H9 (cell line): ENCODE measurements at regions not wholly inside any gene's neighbourhood (a gene's known extent, or its start where the extent isn't known, plus 50 kb on each side); places are given as distances from the start of the nearest gene placed in this dataset.

Experiments
- DNase-seq: peaks from one replicate; pipeline ENCODE4 v3.0.0-alpha.2; 2017
- H2AFZ ChIP-seq: one replicate; pipeline ENCODE4 v1.6.1; 2013; ENCODE audit warnings: mild to moderate bottlenecking, low read length, control low read depth, moderate library complexity
- H2AK5ac ChIP-seq: 2 replicates; pipeline ENCODE4 v1.6.1; 2013; ENCODE audit warnings: low read length, control low read depth, mixed read lengths; ENCODE audit not compliant: insufficient read length
- H2BK120ac ChIP-seq: one replicate; pipeline ENCODE4 v1.6.1; 2013; ENCODE audit warnings: low read depth, mild to moderate bottlenecking, low read length, control low read depth, inconsistent platforms; ENCODE audit not compliant: poor library complexity, severe bottlenecking
- H2BK12ac ChIP-seq: 2 replicates; pipeline ENCODE4 v1.6.1; 2013; ENCODE audit warnings: low read length, control low read depth, mixed read lengths, low read depth; ENCODE audit not compliant: insufficient read length
- H2BK15ac ChIP-seq: 2 replicates; pipeline ENCODE4 v1.6.1; 2013; ENCODE audit warnings: low read depth, low read length, control low read depth
- H2BK20ac ChIP-seq: one replicate; pipeline ENCODE4 v1.6.1; 2013; ENCODE audit warnings: low read depth, mild to moderate bottlenecking, low read length, control low read depth, inconsistent platforms; ENCODE audit not compliant: poor library complexity, severe bottlenecking
- H2BK5ac ChIP-seq: 2 replicates; pipeline ENCODE4 v1.6.1; 2013; ENCODE audit warnings: low read length, control low read depth, mixed read lengths; ENCODE audit not compliant: insufficient read length
- H3K14ac ChIP-seq: 2 replicates; pipeline ENCODE4 v1.6.1; 2013; ENCODE audit warnings: low read length, control low read depth; ENCODE audit not compliant: insufficient read depth
- H3K18ac ChIP-seq: 2 replicates; pipeline ENCODE4 v1.6.1; 2013; ENCODE audit warnings: low read depth, mild to moderate bottlenecking, mixed read lengths, low read length, control low read depth; ENCODE audit not compliant: insufficient read length
- H3K23ac ChIP-seq: 2 replicates; pipeline ENCODE4 v1.6.1; 2013; ENCODE audit warnings: low read length, control low read depth, mixed read lengths, low read depth; ENCODE audit not compliant: insufficient read length
- H3K23me2 ChIP-seq: 2 replicates; pipeline ENCODE4 v1.6.1; 2013; ENCODE audit warnings: low read depth, mild to moderate bottlenecking, mixed read lengths, low read length, control low read depth; ENCODE audit not compliant: insufficient read length, poor library complexity, severe bottlenecking
- H3K27ac ChIP-seq: 2 replicates; pipeline ENCODE4 v1.5.1; 2013; ENCODE audit warnings: low read length, control low read depth, mixed read lengths, low read depth; ENCODE audit not compliant: insufficient read length
- H3K27me3 ChIP-seq: 2 replicates; pipeline ENCODE4 v1.6.1; 2013; ENCODE audit warnings: low read length, control low read depth, inconsistent platforms; ENCODE audit not compliant: insufficient read depth
- H3K4ac ChIP-seq: 2 replicates; pipeline ENCODE4 v1.6.1; 2013; ENCODE audit warnings: low read depth, mild to moderate bottlenecking, control low read depth, inconsistent platforms, low read length, moderate library complexity
- H3K4me1 ChIP-seq: 2 replicates; pipeline ENCODE4 v1.6.1; 2013; ENCODE audit warnings: low read length, control low read depth, inconsistent platforms; ENCODE audit not compliant: insufficient read depth
- H3K4me2 ChIP-seq: 2 replicates; pipeline ENCODE4 v1.6.1; 2013; ENCODE audit warnings: low read length, control low read depth, mixed read lengths; ENCODE audit not compliant: insufficient read length, insufficient read depth
- H3K56ac ChIP-seq: 2 replicates; pipeline ENCODE4 v1.6.1; 2013; ENCODE audit warnings: low read depth, mild to moderate bottlenecking, mixed read lengths, low read length, control low read depth; ENCODE audit not compliant: insufficient read length
- H3K79me1 ChIP-seq: 2 replicates; pipeline ENCODE4 v1.6.1; 2013; ENCODE audit warnings: low read depth, mild to moderate bottlenecking, moderate library complexity, low read length, control low read depth, inconsistent platforms; ENCODE audit not compliant: insufficient read depth, poor library complexity, severe bottlenecking
- H3K79me2 ChIP-seq: 2 replicates; pipeline ENCODE4 v1.6.1; 2013; ENCODE audit warnings: low read length, control low read depth, inconsistent platforms; ENCODE audit not compliant: insufficient read depth
- H3K9ac ChIP-seq: 2 replicates; pipeline ENCODE4 v1.6.1; 2013; ENCODE audit warnings: low read length, control low read depth, mixed read lengths; ENCODE audit not compliant: insufficient read length; ENCODE audit errors: extremely low read depth
- H3K9me3 ChIP-seq: one replicate; pipeline ENCODE4 v1.6.1; 2013; ENCODE audit warnings: low read depth, low read length, inconsistent platforms; ENCODE audit not compliant: control insufficient read depth
- H3T11ph ChIP-seq: one replicate; pipeline ENCODE4 v1.6.1; 2013; ENCODE audit warnings: mild to moderate bottlenecking, low read length, control low read depth, inconsistent platforms
- H4K20me1 ChIP-seq: one replicate; pipeline ENCODE4 v1.6.1; 2013; ENCODE audit not compliant: control insufficient read depth, insufficient read length, insufficient read depth
- H4K5ac ChIP-seq: 2 replicates; pipeline ENCODE4 v1.6.1; 2013; ENCODE audit warnings: low read depth, mild to moderate bottlenecking, mixed read lengths, low read length, control low read depth; ENCODE audit not compliant: insufficient read length
- H4K8ac ChIP-seq: replicated peaks from 2 replicates; pipeline ENCODE4 v1.6.1; 2013; ENCODE audit warnings: low read length, control low read depth, mixed read lengths, low read depth; ENCODE audit not compliant: insufficient read length
- H4K91ac ChIP-seq: 2 replicates; pipeline ENCODE4 v1.6.1; 2013; ENCODE audit warnings: low read depth, mild to moderate bottlenecking, moderate library complexity, mixed read lengths, low read length, control low read depth; ENCODE audit not compliant: insufficient read length
- H3K27ac Mint-ChIP-seq, 3 experiments: 2 replicates in 2 of 3; 3 replicates in 1 of 3; pipeline ENCODE4 v1.8.0; 2020 to 2021; ENCODE audit warnings: mixed read lengths in 3 of 3, mild to moderate bottlenecking in 1 of 3, moderate library complexity in 1 of 3
- H3K27me3 Mint-ChIP-seq: 2 replicates; pipeline ENCODE4 v1.8.0; 2021; ENCODE audit warnings: low read depth, mild to moderate bottlenecking, moderate library complexity, mixed read lengths
- H3K36me3 Mint-ChIP-seq, 3 experiments: 2 replicates in 2 of 3; 3 replicates in 1 of 3; pipeline ENCODE4 v1.8.0; 2020 to 2021; ENCODE audit warnings: low read depth in 3 of 3, mixed read lengths in 3 of 3; ENCODE audit not compliant: insufficient read depth in 1 of 3
- H3K4me1 Mint-ChIP-seq, 2 experiments: 2 replicates each; pipeline ENCODE4 v1.8.0; 2020; ENCODE audit warnings: mixed read lengths in 2 of 2
- H3K4me3 Mint-ChIP-seq, 2 experiments: 2 replicates in 1 of 2; 3 replicates in 1 of 2; pipeline ENCODE4 v1.8.0; 2020 to 2021; ENCODE audit warnings: mild to moderate bottlenecking in 2 of 2, mixed read lengths in 2 of 2, moderate library complexity in 1 of 2
- H3K9me3 Mint-ChIP-seq, 2 experiments: 2 replicates in 1 of 2; 3 replicates in 1 of 2; pipeline ENCODE4 v1.8.0; 2020; ENCODE audit warnings: mild to moderate bottlenecking in 2 of 2, mixed read lengths in 2 of 2, moderate library complexity in 1 of 2
- WGBS: extraction: QIAGEN DNeasy Blood & Tissue Kit; methylation state at CpG from one replicate; pipeline ENCODE4 v1.1.7; 2013; ENCODE audit warnings: missing lambda C conversion rate, low lambda C conversion rate, mixed read lengths; ENCODE audit not compliant: insufficient read length; ENCODE audit errors: extremely low coverage; 5-methylcytosine and 5-hydroxymethylcytosine counted together
- TF ChIP-seq, protein P1 (sequence below): fragments of 200-600 bp; sonication (generic); conservative IDR thresholded peaks from 3 replicates; pipeline ENCODE4 v1.8.0; 2021; ENCODE audit warnings: antibody characterized with exemption, mild to moderate bottlenecking

DNA sequence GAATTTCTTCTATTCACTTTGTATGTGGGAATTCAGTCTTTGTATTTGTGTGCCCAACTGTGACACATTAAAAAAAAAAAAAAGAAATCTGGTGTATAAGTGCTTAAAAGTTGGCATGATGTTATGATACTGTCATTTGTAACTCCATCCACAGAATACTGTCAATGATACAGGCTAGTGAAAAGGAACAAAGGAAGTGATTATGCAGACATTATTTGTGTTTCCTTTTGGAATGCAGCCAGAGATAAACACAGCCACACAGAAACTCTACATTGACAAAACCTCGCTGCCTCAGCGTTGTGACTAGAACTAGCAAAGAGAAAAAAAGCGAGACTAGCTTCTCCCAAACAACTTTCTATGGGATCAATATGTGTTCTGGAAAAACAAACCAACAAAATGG lies 519.2 kb upstream of the AGTR1 start:
- Histone ChIP-seq H3K79me1 (no peaks in the 10 kb centered on the region), H3T11ph (no peak overlapping the region), H3K9ac (no peak overlapping the region), H3K27me3 (no peaks in the 10 kb centered on the region), H4K5ac (no peak overlapping the region), H4K20me1 (no peaks in the 10 kb centered on the region), H3K14ac (no peak overlapping the region), H3K4me2 (no peak overlapping the region), H3K23me2 (no peaks in the 10 kb centered on the region), H3K4me1 (no peaks in the 10 kb centered on the region), H2BK12ac (no peak overlapping the region), H2BK20ac (no peak overlapping the region), H3K9me3 (no peaks in the 10 kb centered on the region), H4K8ac (no peak overlapping the region), H3K18ac (no peak overlapping the region), H2AFZ (no peak overlapping the region), H3K4ac (no peak overlapping the region), H2BK120ac (no peak overlapping the region), H4K91ac (no peak overlapping the region), H3K56ac (no peak overlapping the region), H3K23ac (no peak overlapping the region), H2AK5ac (no peak overlapping the region), H3K27ac (no peak overlapping the region), H3K79me2 (no peaks in the 10 kb centered on the region), H2BK15ac (no peak overlapping the region), H2BK5ac (no peak overlapping the region)
- H3K4me3 Mint-ChIP-seq, result no peak overlapping the region
- peaks cover 7% of the 10 kb centered on the region in 2 experiments for H3K4me1 Mint-ChIP-seq
- no CpG with 5 or more reads among the region's 3 CpGs for WGBS
- H3K36me3 Mint-ChIP-seq, result no peaks in the 10 kb centered on the region
- H3K27me3 Mint-ChIP-seq, result no peaks in the 10 kb centered on the region
- no peak overlapping the region for H3K27ac Mint-ChIP-seq
- TF ChIP-seq, protein P1, sequence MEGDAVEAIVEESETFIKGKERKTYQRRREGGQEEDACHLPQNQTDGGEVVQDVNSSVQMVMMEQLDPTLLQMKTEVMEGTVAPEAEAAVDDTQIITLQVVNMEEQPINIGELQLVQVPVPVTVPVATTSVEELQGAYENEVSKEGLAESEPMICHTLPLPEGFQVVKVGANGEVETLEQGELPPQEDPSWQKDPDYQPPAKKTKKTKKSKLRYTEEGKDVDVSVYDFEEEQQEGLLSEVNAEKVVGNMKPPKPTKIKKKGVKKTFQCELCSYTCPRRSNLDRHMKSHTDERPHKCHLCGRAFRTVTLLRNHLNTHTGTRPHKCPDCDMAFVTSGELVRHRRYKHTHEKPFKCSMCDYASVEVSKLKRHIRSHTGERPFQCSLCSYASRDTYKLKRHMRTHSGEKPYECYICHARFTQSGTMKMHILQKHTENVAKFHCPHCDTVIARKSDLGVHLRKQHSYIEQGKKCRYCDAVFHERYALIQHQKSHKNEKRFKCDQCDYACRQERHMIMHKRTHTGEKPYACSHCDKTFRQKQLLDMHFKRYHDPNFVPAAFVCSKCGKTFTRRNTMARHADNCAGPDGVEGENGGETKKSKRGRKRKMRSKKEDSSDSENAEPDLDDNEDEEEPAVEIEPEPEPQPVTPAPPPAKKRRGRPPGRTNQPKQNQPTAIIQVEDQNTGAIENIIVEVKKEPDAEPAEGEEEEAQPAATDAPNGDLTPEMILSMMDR, result no peak
- no peaks in the 10 kb centered on the region for H3K9me3 Mint-ChIP-seq
- no peak for DNase-seq
